H1 (cell line): ENCODE measurements at regions not wholly inside any gene's neighbourhood (a gene's known extent, or its start where the extent isn't known, plus 50 kb on each side); places are given as distances from the start of the nearest gene placed in this dataset.

Experiments
- CTCF ChIA-PET: fragments of 300-600 bp; sonication (Branson Sonifier 250); formaldehyde crosslinking; loops from one replicate; lab custom pipeline; 2021; ENCODE audit not compliant: partially characterized antibody; lab: Charles Lee
- POLR2A ChIA-PET: fragments of 300-600 bp; sonication (Branson Sonifier 250); formaldehyde crosslinking; loops from one replicate; lab custom pipeline; 2021; ENCODE audit warnings: inconsistent platforms; ENCODE audit not compliant: partially characterized antibody; lab: Charles Lee
- DNase-seq, 2 experiments: peaks; one replicate each; pipeline versions ENCODE4 v3.0.0 to v3.0.0-alpha.2; 2010 to 2022; ENCODE audit warnings: low spot score in 2 of 2, low read depth in 1 of 2, mixed read lengths in 1 of 2
- FAIRE-seq: peaks from 2 replicates; lab custom pipeline; 2011; peaks lifted over from hg19 to GRCh38; lab: Jason Lieb, UNC
- H2AFZ ChIP-seq: 2 replicates; pipeline ENCODE4 v1.8.1; 2012; ENCODE audit warnings: low read length, inconsistent platforms
- H2AK5ac ChIP-seq: 2 replicates; pipeline ENCODE4 v1.6.1; 2013; ENCODE audit warnings: low read depth, low read length
- H2BK120ac ChIP-seq: replicated peaks from 2 replicates; pipeline ENCODE3; 2013; ENCODE audit warnings: low read depth, low read length, inconsistent platforms
- H2BK12ac ChIP-seq: 2 replicates; pipeline ENCODE4 v1.6.1; 2013; ENCODE audit warnings: low read depth, low read length
- H2BK15ac ChIP-seq: 2 replicates; pipeline ENCODE4 v1.6.1; 2013; ENCODE audit warnings: low read length
- H2BK20ac ChIP-seq: 2 replicates; pipeline ENCODE4 v1.6.1; 2013; ENCODE audit warnings: low read length
- H2BK5ac ChIP-seq: 2 replicates; pipeline ENCODE4 v1.6.1; 2013; ENCODE audit warnings: low read depth, low read length
- H3K14ac ChIP-seq: 2 replicates; pipeline ENCODE4 v1.6.1; 2013; ENCODE audit warnings: inconsistent platforms; ENCODE audit not compliant: insufficient read length
- H3K18ac ChIP-seq: 2 replicates; pipeline ENCODE4 v1.6.1; 2013; ENCODE audit warnings: low read length; ENCODE audit errors: extremely low read depth
- H3K23ac ChIP-seq: 2 replicates; pipeline ENCODE4 v1.6.1; 2013; ENCODE audit warnings: inconsistent platforms; ENCODE audit not compliant: insufficient read length
- H3K23me2 ChIP-seq: 2 replicates; pipeline ENCODE4 v1.6.1; 2013; ENCODE audit warnings: low read depth, low read length
- H3K27ac ChIP-seq: 2 replicates; pipeline ENCODE4 v1.6.1; 2011; ENCODE audit warnings: low read depth, low read length, inconsistent platforms
- H3K27me3 ChIP-seq, 4 experiments: replicated peaks in 1 of 4; 1 replicate in 1 of 4; 2 replicates in 3 of 4; pipeline versions ENCODE4 v1.6.1 to v1.8.1; 2011 to 2013; ENCODE audit warnings: low read length in 3 of 4, mild to moderate bottlenecking in 3 of 4, inconsistent platforms in 2 of 4, mixed read lengths in 2 of 4, moderate library complexity in 1 of 4; ENCODE audit not compliant: control insufficient read depth in 3 of 4, insufficient read depth in 3 of 4; ENCODE audit errors: extremely low read depth in 1 of 4
- H3K36me3 ChIP-seq, 4 experiments: 2 replicates each; pipeline versions ENCODE4 v1.6.1 to v1.8.1; 2011 to 2013; ENCODE audit warnings: mild to moderate bottlenecking in 4 of 4, low read length in 3 of 4, moderate library complexity in 2 of 4, control low read depth in 1 of 4, inconsistent platforms in 1 of 4; ENCODE audit not compliant: insufficient read depth in 4 of 4, control insufficient read depth in 2 of 4
- H3K4ac ChIP-seq: replicated peaks from 2 replicates; pipeline ENCODE3; 2013; ENCODE audit warnings: low read length, low read depth, mixed read lengths, inconsistent platforms; ENCODE audit not compliant: insufficient read length
- H3K4me1 ChIP-seq, 4 experiments: replicated peaks in 1 of 4; 1 replicate in 1 of 4; 2 replicates in 3 of 4; pipeline versions ENCODE4 v1.6.1 to v1.8.1; 2011 to 2013; ENCODE audit warnings: low read length in 3 of 4, inconsistent platforms in 2 of 4, mixed read lengths in 1 of 4; ENCODE audit not compliant: insufficient read depth in 4 of 4, control insufficient read depth in 3 of 4
- H3K4me2 ChIP-seq, 2 experiments: 2 replicates each; pipeline versions ENCODE4 v1.6.1 to v1.8.1; 2011 to 2013; ENCODE audit warnings: low read depth in 2 of 2, low read length in 2 of 2, control low read depth in 1 of 2, inconsistent platforms in 1 of 2, mild to moderate bottlenecking in 1 of 2; ENCODE audit not compliant: insufficient read depth in 1 of 2
- H3K4me3 ChIP-seq, 4 experiments: fragments of 200-600, 300-600 bp in 1 of 4; sonication (generic), shearing (Covaris generic), sonication (Bioruptor Twin) in 1 of 4; 2 replicates each; pipeline versions ENCODE4 v1.5.1 to v1.8.1; 2011 to 2016; ENCODE audit warnings: low read length in 4 of 4, low read depth in 3 of 4, control low read depth in 2 of 4, inconsistent platforms in 2 of 4, mild to moderate bottlenecking in 2 of 4, mixed read lengths in 1 of 4, moderate library complexity in 1 of 4; ENCODE audit not compliant: insufficient read depth in 2 of 4; ENCODE audit errors: extremely low read depth in 1 of 4
- H3K56ac ChIP-seq: replicated peaks from 2 replicates; pipeline ENCODE3; 2013; ENCODE audit warnings: low read depth, mild to moderate bottlenecking, mixed read lengths, low read length, inconsistent platforms; ENCODE audit not compliant: insufficient read length
- H3K79me1 ChIP-seq: 2 replicates; pipeline ENCODE4 v1.6.1; 2013; ENCODE audit warnings: low read depth, low read length, control low read depth
- H3K79me2 ChIP-seq, 2 experiments: 2 replicates each; pipeline versions ENCODE4 v1.6.1 to v1.8.1; 2012 to 2013; ENCODE audit warnings: low read length in 2 of 2, mild to moderate bottlenecking in 2 of 2, inconsistent platforms in 1 of 2; ENCODE audit not compliant: insufficient read depth in 2 of 2, control insufficient read depth in 1 of 2
- H3K9ac ChIP-seq, 4 experiments: replicated peaks in 1 of 4; 1 replicate in 1 of 4; 2 replicates in 3 of 4; pipeline versions ENCODE4 v1.6.1 to v1.8.1; 2011 to 2013; ENCODE audit warnings: low read depth in 3 of 4, low read length in 3 of 4, control low read depth in 2 of 4, mild to moderate bottlenecking in 2 of 4, moderate library complexity in 2 of 4, inconsistent platforms in 1 of 4; ENCODE audit errors: extremely low read depth in 1 of 4
- H3K9me3 ChIP-seq, 2 experiments: 2 replicates each; pipeline versions ENCODE4 v1.6.1 to v1.8.1; 2012 to 2013; ENCODE audit warnings: mild to moderate bottlenecking in 2 of 2, moderate library complexity in 2 of 2, control low read depth in 1 of 2, inconsistent platforms in 1 of 2, low read depth in 1 of 2, low read length in 1 of 2, mixed read lengths in 1 of 2; ENCODE audit not compliant: insufficient read depth in 2 of 2
- H4K20me1 ChIP-seq, 2 experiments: replicated peaks in 1 of 2; 2 replicates each; pipeline versions ENCODE3 to v1.8.1; 2011 to 2013; ENCODE audit warnings: inconsistent platforms in 2 of 2, low read length in 2 of 2, mild to moderate bottlenecking in 1 of 2; ENCODE audit not compliant: insufficient read depth in 2 of 2, control insufficient read depth in 1 of 2
- H4K5ac ChIP-seq: 2 replicates; pipeline ENCODE4 v1.6.1; 2013; ENCODE audit warnings: low read length, low read depth, mixed read lengths, inconsistent platforms; ENCODE audit not compliant: insufficient read length
- H4K8ac ChIP-seq: 2 replicates; pipeline ENCODE4 v1.8.0; 2013; ENCODE audit warnings: mild to moderate bottlenecking, moderate library complexity, low read length, inconsistent platforms; ENCODE audit not compliant: insufficient read depth; ENCODE audit errors: extremely low read depth
- H4K91ac ChIP-seq: replicated peaks from 2 replicates; pipeline ENCODE3; 2013; ENCODE audit warnings: low read length, mixed read lengths, inconsistent platforms; ENCODE audit not compliant: insufficient read length
- ASH2L ChIP-seq: fragments of 200-600, 300-600 bp; sonication (generic); IDR thresholded peaks from one replicate; pipeline ENCODE4 v1.7.1; 2017; ENCODE audit warnings: low read length
- CEBPB ChIP-seq: IDR thresholded peaks from 2 replicates; pipeline ENCODE4 v1.6.1; 2012; ENCODE audit warnings: low read depth, low read length
- CHD2 ChIP-seq: IDR thresholded peaks from 2 replicates; pipeline ENCODE4 v1.6.1; 2012; ENCODE audit warnings: low read length, improper control_type of control experiment
- CREB1 ChIP-seq: IDR thresholded peaks from 2 replicates; pipeline ENCODE4 v1.6.1; 2012; ENCODE audit warnings: inconsistent platforms
- FOSL1 ChIP-seq: IDR thresholded peaks from 2 replicates; pipeline ENCODE4 v1.6.1; 2011; ENCODE audit warnings: mild to moderate bottlenecking, low read depth, low read length, moderate library complexity; ENCODE audit not compliant: insufficient read depth
- GTF2F1 ChIP-seq: IDR thresholded peaks from 2 replicates; pipeline ENCODE4 v1.6.1; 2012; ENCODE audit warnings: low read depth, low read length, improper control_type of control experiment, borderline replicate concordance
- HDAC2 ChIP-seq, 2 experiments: fragments of 300-600 bp in 1 of 2; sonication (generic) in 1 of 2; IDR thresholded peaks; 2 replicates each; pipeline ENCODE4 v1.6.1; 2011 to 2012; ENCODE audit warnings: low read depth in 2 of 2, low read length in 2 of 2, mild to moderate bottlenecking in 2 of 2, moderate library complexity in 2 of 2, borderline replicate concordance in 1 of 2, inconsistent platforms in 1 of 2
- HDAC6 ChIP-seq: IDR thresholded peaks from one replicate; pipeline ENCODE4 v1.7.1; 2012; ENCODE audit warnings: low read depth, mild to moderate bottlenecking, inconsistent platforms, low read length, moderate library complexity
- JUN ChIP-seq: IDR thresholded peaks from 2 replicates; pipeline ENCODE4 v1.6.1; 2011; ENCODE audit warnings: low read depth, mild to moderate bottlenecking, improper control_type of control experiment, low read length
- MAFK ChIP-seq: IDR thresholded peaks from 2 replicates; pipeline ENCODE4 v1.6.1; 2012; ENCODE audit warnings: low read depth, mild to moderate bottlenecking, improper control_type of control experiment, low read length
- NANOG ChIP-seq: IDR thresholded peaks from 2 replicates; pipeline ENCODE4 v1.6.1; 2011; ENCODE audit warnings: low read length, low read depth, mild to moderate bottlenecking, inconsistent platforms; ENCODE audit not compliant: insufficient read depth, poor library complexity, severe bottlenecking
- POU5F1 ChIP-seq: IDR thresholded peaks from 2 replicates; pipeline ENCODE4 v1.6.1; 2011; ENCODE audit warnings: low read depth, mild to moderate bottlenecking, low read length, moderate library complexity
- SAP30 ChIP-seq: fragments of 300-600 bp; sonication (generic); IDR thresholded peaks from 2 replicates; pipeline ENCODE4 v1.7.1; 2012; ENCODE audit warnings: low read length, moderate library complexity, mild to moderate bottlenecking, inconsistent platforms; ENCODE audit not compliant: insufficient read depth, insufficient replicate concordance
- SRF ChIP-seq: IDR thresholded peaks from 2 replicates; pipeline ENCODE4 v1.6.1; 2011; ENCODE audit warnings: mild to moderate bottlenecking, low read depth, low read length, moderate library complexity
- TCF12 ChIP-seq: IDR thresholded peaks from 2 replicates; pipeline ENCODE4 v1.6.1; 2011; ENCODE audit warnings: low read depth, mild to moderate bottlenecking, low read length
- YY1 ChIP-seq: IDR thresholded peaks from 2 replicates; pipeline ENCODE4 v1.6.1; 2011; ENCODE audit warnings: low read depth, mild to moderate bottlenecking, low read length
- WGBS, 2 experiments: shearing (Covaris generic) in 1 of 2; methylation state at CpG; one replicate each; pipeline versions ENCODE4 v1.1.6 to v1.1.7; 2013 to 2015; ENCODE audit warnings: low lambda C conversion rate in 2 of 2, mixed read lengths in 2 of 2, inconsistent platforms in 1 of 2, low coverage in 1 of 2, missing lambda C conversion rate in 1 of 2; ENCODE audit not compliant: insufficient replicate concordance in 2 of 2, insufficient coverage in 1 of 2, insufficient read length in 1 of 2; ENCODE audit errors: extremely low coverage in 1 of 2, missing lambda C conversion rate in 1 of 2; 5-methylcytosine and 5-hydroxymethylcytosine counted together

DNA sequence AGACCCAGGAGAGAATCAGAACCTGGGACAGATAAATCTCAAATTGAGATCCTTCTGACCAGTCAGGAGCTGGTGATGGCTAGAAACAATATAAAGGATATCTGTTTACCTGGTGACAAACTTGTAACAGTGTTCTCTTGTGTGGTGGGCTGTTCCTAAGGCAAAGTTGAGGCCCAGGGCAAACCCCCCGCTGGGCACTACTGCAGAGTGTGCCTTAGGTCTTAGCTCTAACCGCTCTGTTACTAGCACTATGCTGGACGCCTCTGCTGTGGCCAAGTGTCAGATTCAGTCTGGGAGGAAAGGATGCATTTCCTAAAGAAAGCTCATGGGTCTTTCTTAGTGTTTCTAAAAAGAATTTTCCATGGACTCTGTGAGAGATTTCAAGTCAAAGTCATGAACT lies 146.5 kb upstream of the MEIS2 start:
- Histone ChIP-seq H2BK12ac (no peak overlapping the region), H2BK20ac (no peak overlapping the region), H4K8ac (0 out of 2 replicates have a peak overlapping the region, but pooled peaks have one; percentile 57), H3K4me2 (no peak overlapping the region), H3K4me1 (peaks cover 0 to 3% (median 0%) of the 10 kb centered on the region in 4 experiments; a peak in 1 of 7 replicates), H3K4ac (no peak overlapping the region), H3K9me3 (no peaks in the 10 kb centered on the region), H2BK5ac (no peak overlapping the region), H2BK120ac (no peak overlapping the region), H2AK5ac (no peak overlapping the region), H3K23ac (no peak overlapping the region), H3K27ac (no peak overlapping the region), H3K79me2 (no peaks in the 10 kb centered on the region), H3K79me1 (no peaks in the 10 kb centered on the region), H3K14ac (no peak overlapping the region), H3K4me3 (no peak overlapping the region), H2AFZ (no peak overlapping the region), H3K23me2 (no peaks in the 10 kb centered on the region), H2BK15ac (no peak overlapping the region), H4K5ac (no peak overlapping the region), H3K9ac (no peak overlapping the region), H3K27me3 (no peaks in the 10 kb centered on the region), H4K20me1 (no peaks in the 10 kb centered on the region), H3K36me3 (no peaks in the 10 kb centered on the region), H3K18ac (no peak overlapping the region), H4K91ac (no peak overlapping the region), H3K56ac (no peak overlapping the region)
- 91% methylated on average over 3 of the region's 3 CpGs; no CpG with 5 or more reads in 1 of the 2 experiments for WGBS, 2 experiments
- FAIRE-seq, result no peak
- ChIA-PET POLR2A (no interaction called here), CTCF (interaction anchor here (1.3 to 1.5 kb wide), 2 partner anchors 27 to 112 kb away, joined by 3 to 4 read pairs; no protein-coding TSS in a partner anchor)
- DNase-seq, result no peak
- TF ChIP-seq POU5F1 (no peak), JUN (no peak), CEBPB (no peak), NANOG (no peak), MAFK (no peak), YY1 (no peak), SAP30 (no peak), ASH2L (no peak), FOSL1 (no peak), HDAC6 (no peak), GTF2F1 (no peak), TCF12 (no peak), SRF (no peak), CHD2 (no peak), CREB1 (no peak), HDAC2 (IDR thresholded peaks at IDR 0.05; ENCODE audit: borderline replicate concordance in 1 of 2, low read depth in 2 of 2, low read length in 2 of 2) (no peak)
